Thoracic aorta (tissue), 2 donors: ENCODE measurements at regions not wholly inside any gene's neighbourhood (a gene's known extent, or its start where the extent isn't known, plus 50 kb on each side); places are given as distances from the start of the nearest gene placed in this dataset.

Experiments
- ATAC-seq: fragments of 150-250 bp; one replicate; pipeline ENCODE4 v1.8.0; 2017; ENCODE audit warnings: low read depth; ENCODE audit not compliant: insufficient number of reproducible peaks, low FRiP score
- DNase-seq: peaks from one replicate; pipeline ENCODE4 v3.0.0-alpha.2; 2020; ENCODE audit warnings: low spot score
- H3K27ac ChIP-seq, 2 donors: fragments of 200-600 bp; sonication (generic); 1 replicate in 1 of 2; 2 replicates in 1 of 2; pipeline ENCODE4 v1.5.1; 2016; ENCODE audit warnings: mild to moderate bottlenecking in 2 of 2, moderate library complexity in 2 of 2
- H3K27me3 ChIP-seq: fragments of 200-600 bp; sonication (generic); replicated peaks from 2 replicates; pipeline ENCODE4 v1.6.0; 2016; ENCODE audit warnings: mild to moderate bottlenecking; ENCODE audit not compliant: insufficient read depth
- H3K36me3 ChIP-seq: fragments of 200-600 bp; sonication (generic); one replicate; pipeline ENCODE4 v1.5.1; 2016
- H3K4me1 ChIP-seq, 2 donors: fragments of 200-600 bp; sonication (generic); 1 replicate in 1 of 2; 2 replicates in 1 of 2; pipeline versions ENCODE4 v1.5.1 to v1.6.0; 2016; ENCODE audit warnings: low read depth in 2 of 2, mild to moderate bottlenecking in 1 of 2; ENCODE audit not compliant: control insufficient read depth in 1 of 2
- H3K4me3 ChIP-seq: fragments of 200-600 bp; sonication (generic); 2 replicates; pipeline ENCODE4 v1.5.1; 2016; ENCODE audit warnings: mild to moderate bottlenecking
- H3K9me3 ChIP-seq: fragments of 200-600 bp; sonication (generic); 2 replicates; pipeline ENCODE4 v1.5.1; 2016
- TF ChIP-seq, protein P1 (sequence below): fragments of 200-600 bp; sonication (generic); IDR thresholded peaks from one replicate; pipeline ENCODE4 v1.5.1; 2019; ENCODE audit warnings: antibody characterized with exemption

DNA sequence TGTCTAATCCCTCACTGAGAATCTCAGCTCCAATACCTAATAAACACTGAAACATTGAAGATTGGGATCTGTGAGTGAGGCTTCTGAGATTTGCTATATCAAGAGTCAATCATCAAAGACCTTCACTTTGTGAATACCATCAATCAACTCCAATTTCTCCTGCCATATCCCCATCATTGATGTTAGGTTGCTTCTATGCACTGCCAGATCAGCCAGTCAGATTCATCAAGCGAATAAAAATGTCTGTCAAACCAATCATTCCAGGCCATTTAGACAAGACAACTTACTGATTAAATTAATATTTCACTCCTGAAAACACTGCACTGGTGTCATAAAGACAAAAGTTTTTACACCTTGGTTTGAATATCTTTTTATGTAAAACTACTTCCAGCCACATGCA is 1295.5 kb upstream of the LRRTM1 start:
- DNase-seq (no peak), ATAC-seq (no peak)
- Histone ChIP-seq H3K4me1 (no peaks in the 10 kb centered on the region), H3K36me3 (no peaks in the 10 kb centered on the region), H3K4me3 (no peak overlapping the region), H3K27ac (no peak overlapping the region), H3K27me3 (no peaks in the 10 kb centered on the region), H3K9me3 (no peaks in the 10 kb centered on the region)
- TF ChIP-seq, protein P1, sequence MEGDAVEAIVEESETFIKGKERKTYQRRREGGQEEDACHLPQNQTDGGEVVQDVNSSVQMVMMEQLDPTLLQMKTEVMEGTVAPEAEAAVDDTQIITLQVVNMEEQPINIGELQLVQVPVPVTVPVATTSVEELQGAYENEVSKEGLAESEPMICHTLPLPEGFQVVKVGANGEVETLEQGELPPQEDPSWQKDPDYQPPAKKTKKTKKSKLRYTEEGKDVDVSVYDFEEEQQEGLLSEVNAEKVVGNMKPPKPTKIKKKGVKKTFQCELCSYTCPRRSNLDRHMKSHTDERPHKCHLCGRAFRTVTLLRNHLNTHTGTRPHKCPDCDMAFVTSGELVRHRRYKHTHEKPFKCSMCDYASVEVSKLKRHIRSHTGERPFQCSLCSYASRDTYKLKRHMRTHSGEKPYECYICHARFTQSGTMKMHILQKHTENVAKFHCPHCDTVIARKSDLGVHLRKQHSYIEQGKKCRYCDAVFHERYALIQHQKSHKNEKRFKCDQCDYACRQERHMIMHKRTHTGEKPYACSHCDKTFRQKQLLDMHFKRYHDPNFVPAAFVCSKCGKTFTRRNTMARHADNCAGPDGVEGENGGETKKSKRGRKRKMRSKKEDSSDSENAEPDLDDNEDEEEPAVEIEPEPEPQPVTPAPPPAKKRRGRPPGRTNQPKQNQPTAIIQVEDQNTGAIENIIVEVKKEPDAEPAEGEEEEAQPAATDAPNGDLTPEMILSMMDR, result no peak

DNA sequence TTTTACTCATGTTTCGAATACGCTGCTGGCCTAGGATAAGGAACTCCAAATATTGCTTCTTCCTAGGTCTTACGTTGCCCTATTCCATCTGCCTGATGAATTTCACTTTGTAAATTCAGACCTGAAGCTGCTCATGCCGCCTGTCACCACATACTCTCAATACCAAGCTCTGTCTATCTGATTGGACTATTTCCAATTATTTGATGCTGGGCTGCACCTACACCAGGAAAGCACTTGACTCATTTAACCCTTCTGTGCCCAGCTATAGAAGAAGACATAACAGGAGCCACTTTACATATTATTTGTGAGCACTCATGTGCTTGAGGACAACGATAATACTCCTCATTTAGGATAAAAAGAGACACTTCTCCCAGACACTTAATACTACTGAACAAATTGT is 1293.9 kb upstream of the LRRTM1 start:
- ATAC-seq, result no peak

DNA sequence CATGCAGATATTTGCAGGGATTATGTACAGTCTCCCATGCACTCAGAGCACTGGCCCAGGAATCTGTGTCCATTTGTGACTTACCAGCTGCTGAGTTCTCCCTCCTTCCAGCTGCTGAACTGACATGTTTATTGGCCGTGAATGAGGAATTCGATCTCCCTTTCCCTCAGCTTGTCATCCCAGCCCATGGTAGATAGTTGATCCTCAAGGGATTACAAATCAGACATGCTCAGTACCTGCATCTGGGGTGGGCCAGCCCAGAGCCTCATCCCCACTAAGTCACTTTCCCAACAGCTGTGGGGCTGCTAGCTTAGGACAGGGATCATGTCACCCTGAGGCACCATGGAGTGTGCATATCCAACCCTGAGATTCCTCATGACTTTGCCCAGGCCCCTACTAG is 1284.9 kb upstream of the LRRTM1 start:
- Histone ChIP-seq H3K27ac (no peak overlapping the region), H3K4me3 (no peak overlapping the region), H3K4me1 (no peaks in the 10 kb centered on the region), H3K9me3 (no peaks in the 10 kb centered on the region), H3K36me3 (no peaks in the 10 kb centered on the region), H3K27me3 (no peaks in the 10 kb centered on the region)
- DNase-seq, result no peak
- no peak for ATAC-seq
- TF ChIP-seq, protein P1, result no peak

More for the DNA sequence above, 1293.9 kb upstream of the LRRTM1 start:
- H3K27me3 ChIP-seq, result no peaks in the 10 kb centered on the region
- H3K27ac ChIP-seq, result no peak overlapping the region
- H3K4me1 ChIP-seq, result no peaks in the 10 kb centered on the region
- TF ChIP-seq, protein P1, result no peak
- no peak for DNase-seq
- H3K4me3 ChIP-seq, result no peak overlapping the region
- H3K9me3 ChIP-seq, result no peaks in the 10 kb centered on the region
- no peaks in the 10 kb centered on the region for H3K36me3 ChIP-seq

DNA sequence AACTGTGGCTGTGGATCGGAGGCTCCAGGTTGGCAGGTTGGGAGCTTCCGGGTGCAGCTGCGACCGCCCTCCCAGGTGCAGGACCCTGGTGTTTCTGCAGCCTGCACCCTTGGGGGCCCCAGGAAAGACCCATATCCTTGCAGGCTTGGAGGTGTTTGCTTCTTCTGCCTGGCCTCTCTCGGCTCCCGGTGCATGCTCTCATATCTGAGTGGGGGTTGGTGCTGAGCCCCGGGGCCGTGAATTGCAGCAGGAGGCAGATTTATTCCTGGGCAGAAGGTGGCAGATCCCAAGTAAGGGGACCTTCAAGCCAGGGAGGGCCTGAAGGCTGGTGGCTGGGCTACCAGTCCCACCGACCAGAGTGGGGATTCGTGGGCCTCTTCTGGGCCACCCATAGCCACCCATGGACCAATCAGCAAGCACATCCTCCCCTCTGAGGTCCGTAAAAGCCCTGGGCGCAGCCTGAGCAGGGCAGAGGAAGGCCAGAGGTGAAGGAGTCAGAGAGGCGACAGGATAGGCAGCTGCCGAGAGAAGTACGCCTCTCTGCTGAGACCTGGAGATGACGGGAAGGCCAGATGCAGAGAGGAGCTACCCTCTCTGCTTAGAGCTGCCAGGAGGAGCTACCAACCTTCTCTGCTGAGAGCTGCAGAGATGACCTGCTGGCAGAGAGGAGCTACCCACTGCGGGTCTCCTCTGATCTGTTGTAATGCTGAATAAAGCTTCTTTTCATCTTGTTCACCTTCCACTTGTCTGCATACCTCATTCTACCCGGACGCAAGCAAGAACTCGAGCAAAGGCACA is 1279.0 kb upstream of the LRRTM1 start:
- no peak for DNase-seq
- no peak for ATAC-seq
- Histone ChIP-seq H3K36me3 (no peaks in the 10 kb centered on the region), H3K27me3 (no peaks in the 10 kb centered on the region), H3K9me3 (no peaks in the 10 kb centered on the region), H3K4me1 (no peaks in the 10 kb centered on the region), H3K4me3 (no peak overlapping the region), H3K27ac (no peak overlapping the region)
- TF ChIP-seq, protein P1, result no peak

DNA sequence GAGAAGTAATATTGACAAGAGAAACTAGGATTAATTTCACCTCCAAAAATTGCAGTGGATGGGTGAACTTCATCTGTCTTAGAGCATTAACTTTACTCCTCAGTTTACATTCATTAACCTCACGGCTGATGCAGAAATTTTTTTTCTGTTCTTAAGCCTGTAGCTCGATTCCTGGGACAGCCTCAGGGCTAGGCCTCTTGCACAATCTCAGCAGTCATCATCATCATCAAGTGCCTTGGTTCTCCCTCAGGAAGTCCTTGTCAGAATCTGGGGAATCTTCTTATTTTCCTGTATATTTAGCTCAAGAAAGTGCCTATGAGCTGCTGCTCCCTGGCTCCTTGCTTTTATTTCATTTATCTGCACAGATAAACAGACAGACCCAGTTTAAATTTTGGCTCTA is 1272.2 kb upstream of the LRRTM1 start:
- TF ChIP-seq, protein P1, result no peak
- no peak for ATAC-seq

More for the DNA sequence above, 1272.2 kb upstream of the LRRTM1 start:
- Histone ChIP-seq H3K27ac (no peak overlapping the region), H3K4me1 (no peaks in the 10 kb centered on the region), H3K27me3 (no peaks in the 10 kb centered on the region), H3K9me3 (no peaks in the 10 kb centered on the region), H3K36me3 (no peaks in the 10 kb centered on the region), H3K4me3 (no peak overlapping the region)
- no peak for DNase-seq
